ENCODE measurements at regions not wholly inside any gene's neighbourhood (a gene's known extent, or its start where the extent isn't known, plus 50 kb on each side); places are given as distances from the start of the nearest gene placed in this dataset.

DNA sequence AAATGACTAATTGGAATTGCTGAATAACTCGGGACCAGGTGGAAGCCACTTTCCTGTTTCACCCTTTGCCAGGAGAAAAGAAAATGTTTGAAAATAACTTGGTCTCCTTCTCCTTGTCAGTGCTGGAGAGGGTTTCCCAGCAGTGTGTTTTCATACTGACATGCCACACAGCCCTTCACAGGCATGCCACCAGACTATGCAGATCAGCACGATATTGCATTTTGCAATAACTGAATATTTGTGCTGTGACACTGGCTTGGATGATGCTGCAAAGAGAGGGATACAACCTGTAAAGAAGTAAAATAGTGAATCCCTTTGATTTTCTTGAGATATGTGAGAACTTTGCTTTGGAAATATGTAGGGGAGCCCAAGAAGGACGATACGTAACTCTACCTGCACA is 200.0 kb upstream of the NAV2 start:
- TF ChIP-seq, protein P1, sequence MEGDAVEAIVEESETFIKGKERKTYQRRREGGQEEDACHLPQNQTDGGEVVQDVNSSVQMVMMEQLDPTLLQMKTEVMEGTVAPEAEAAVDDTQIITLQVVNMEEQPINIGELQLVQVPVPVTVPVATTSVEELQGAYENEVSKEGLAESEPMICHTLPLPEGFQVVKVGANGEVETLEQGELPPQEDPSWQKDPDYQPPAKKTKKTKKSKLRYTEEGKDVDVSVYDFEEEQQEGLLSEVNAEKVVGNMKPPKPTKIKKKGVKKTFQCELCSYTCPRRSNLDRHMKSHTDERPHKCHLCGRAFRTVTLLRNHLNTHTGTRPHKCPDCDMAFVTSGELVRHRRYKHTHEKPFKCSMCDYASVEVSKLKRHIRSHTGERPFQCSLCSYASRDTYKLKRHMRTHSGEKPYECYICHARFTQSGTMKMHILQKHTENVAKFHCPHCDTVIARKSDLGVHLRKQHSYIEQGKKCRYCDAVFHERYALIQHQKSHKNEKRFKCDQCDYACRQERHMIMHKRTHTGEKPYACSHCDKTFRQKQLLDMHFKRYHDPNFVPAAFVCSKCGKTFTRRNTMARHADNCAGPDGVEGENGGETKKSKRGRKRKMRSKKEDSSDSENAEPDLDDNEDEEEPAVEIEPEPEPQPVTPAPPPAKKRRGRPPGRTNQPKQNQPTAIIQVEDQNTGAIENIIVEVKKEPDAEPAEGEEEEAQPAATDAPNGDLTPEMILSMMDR (IDR thresholded peaks at IDR 0.05), result no peak
- TF ChIP-seq POLR2AphosphoS5 (IDR thresholded peaks at IDR 0.05) (no peak), POLR2A (IDR thresholded peaks at IDR 0.05) (no peak), EP300 (IDR thresholded peaks at IDR 0.05) (no peak)
